H9 (cell line): ENCODE measurements at regions not wholly inside any gene's neighbourhood (a gene's known extent, or its start where the extent isn't known, plus 50 kb on each side); places are given as distances from the start of the nearest gene placed in this dataset.

Source experiments
- DNase-seq: peaks from one replicate; pipeline ENCODE4 v3.0.0-alpha.2; 2017
- H2AFZ ChIP-seq: one replicate; pipeline ENCODE4 v1.6.1; 2013; ENCODE audit warnings: mild to moderate bottlenecking, low read length, control low read depth, moderate library complexity
- H2AK5ac ChIP-seq: 2 replicates; pipeline ENCODE4 v1.6.1; 2013; ENCODE audit warnings: low read length, control low read depth, mixed read lengths; ENCODE audit not compliant: insufficient read length
- H2BK120ac ChIP-seq: one replicate; pipeline ENCODE4 v1.6.1; 2013; ENCODE audit warnings: low read depth, mild to moderate bottlenecking, low read length, control low read depth, inconsistent platforms; ENCODE audit not compliant: poor library complexity, severe bottlenecking
- H2BK12ac ChIP-seq: 2 replicates; pipeline ENCODE4 v1.6.1; 2013; ENCODE audit warnings: low read length, control low read depth, mixed read lengths, low read depth; ENCODE audit not compliant: insufficient read length
- H2BK15ac ChIP-seq: 2 replicates; pipeline ENCODE4 v1.6.1; 2013; ENCODE audit warnings: low read depth, low read length, control low read depth
- H2BK20ac ChIP-seq: one replicate; pipeline ENCODE4 v1.6.1; 2013; ENCODE audit warnings: low read depth, mild to moderate bottlenecking, low read length, control low read depth, inconsistent platforms; ENCODE audit not compliant: poor library complexity, severe bottlenecking
- H2BK5ac ChIP-seq: 2 replicates; pipeline ENCODE4 v1.6.1; 2013; ENCODE audit warnings: low read length, control low read depth, mixed read lengths; ENCODE audit not compliant: insufficient read length
- H3K14ac ChIP-seq: 2 replicates; pipeline ENCODE4 v1.6.1; 2013; ENCODE audit warnings: low read length, control low read depth; ENCODE audit not compliant: insufficient read depth
- H3K18ac ChIP-seq: 2 replicates; pipeline ENCODE4 v1.6.1; 2013; ENCODE audit warnings: low read depth, mild to moderate bottlenecking, mixed read lengths, low read length, control low read depth; ENCODE audit not compliant: insufficient read length
- H3K23ac ChIP-seq: 2 replicates; pipeline ENCODE4 v1.6.1; 2013; ENCODE audit warnings: low read length, control low read depth, mixed read lengths, low read depth; ENCODE audit not compliant: insufficient read length
- H3K23me2 ChIP-seq: 2 replicates; pipeline ENCODE4 v1.6.1; 2013; ENCODE audit warnings: low read depth, mild to moderate bottlenecking, mixed read lengths, low read length, control low read depth; ENCODE audit not compliant: insufficient read length, poor library complexity, severe bottlenecking
- H3K27ac ChIP-seq: 2 replicates; pipeline ENCODE4 v1.5.1; 2013; ENCODE audit warnings: low read length, control low read depth, mixed read lengths, low read depth; ENCODE audit not compliant: insufficient read length
- H3K27me3 ChIP-seq: 2 replicates; pipeline ENCODE4 v1.6.1; 2013; ENCODE audit warnings: low read length, control low read depth, inconsistent platforms; ENCODE audit not compliant: insufficient read depth
- H3K4ac ChIP-seq: 2 replicates; pipeline ENCODE4 v1.6.1; 2013; ENCODE audit warnings: low read depth, mild to moderate bottlenecking, control low read depth, inconsistent platforms, low read length, moderate library complexity
- H3K4me1 ChIP-seq: 2 replicates; pipeline ENCODE4 v1.6.1; 2013; ENCODE audit warnings: low read length, control low read depth, inconsistent platforms; ENCODE audit not compliant: insufficient read depth
- H3K4me2 ChIP-seq: 2 replicates; pipeline ENCODE4 v1.6.1; 2013; ENCODE audit warnings: low read length, control low read depth, mixed read lengths; ENCODE audit not compliant: insufficient read length, insufficient read depth
- H3K56ac ChIP-seq: 2 replicates; pipeline ENCODE4 v1.6.1; 2013; ENCODE audit warnings: low read depth, mild to moderate bottlenecking, mixed read lengths, low read length, control low read depth; ENCODE audit not compliant: insufficient read length
- H3K79me1 ChIP-seq: 2 replicates; pipeline ENCODE4 v1.6.1; 2013; ENCODE audit warnings: low read depth, mild to moderate bottlenecking, moderate library complexity, low read length, control low read depth, inconsistent platforms; ENCODE audit not compliant: insufficient read depth, poor library complexity, severe bottlenecking
- H3K79me2 ChIP-seq: 2 replicates; pipeline ENCODE4 v1.6.1; 2013; ENCODE audit warnings: low read length, control low read depth, inconsistent platforms; ENCODE audit not compliant: insufficient read depth
- H3K9ac ChIP-seq: 2 replicates; pipeline ENCODE4 v1.6.1; 2013; ENCODE audit warnings: low read length, control low read depth, mixed read lengths; ENCODE audit not compliant: insufficient read length; ENCODE audit errors: extremely low read depth
- H3K9me3 ChIP-seq: one replicate; pipeline ENCODE4 v1.6.1; 2013; ENCODE audit warnings: low read depth, low read length, inconsistent platforms; ENCODE audit not compliant: control insufficient read depth
- H3T11ph ChIP-seq: one replicate; pipeline ENCODE4 v1.6.1; 2013; ENCODE audit warnings: mild to moderate bottlenecking, low read length, control low read depth, inconsistent platforms
- H4K20me1 ChIP-seq: one replicate; pipeline ENCODE4 v1.6.1; 2013; ENCODE audit not compliant: control insufficient read depth, insufficient read length, insufficient read depth
- H4K5ac ChIP-seq: 2 replicates; pipeline ENCODE4 v1.6.1; 2013; ENCODE audit warnings: low read depth, mild to moderate bottlenecking, mixed read lengths, low read length, control low read depth; ENCODE audit not compliant: insufficient read length
- H4K8ac ChIP-seq: replicated peaks from 2 replicates; pipeline ENCODE4 v1.6.1; 2013; ENCODE audit warnings: low read length, control low read depth, mixed read lengths, low read depth; ENCODE audit not compliant: insufficient read length
- H4K91ac ChIP-seq: 2 replicates; pipeline ENCODE4 v1.6.1; 2013; ENCODE audit warnings: low read depth, mild to moderate bottlenecking, moderate library complexity, mixed read lengths, low read length, control low read depth; ENCODE audit not compliant: insufficient read length
- H3K27ac Mint-ChIP-seq, 3 experiments: 2 replicates in 2 of 3; 3 replicates in 1 of 3; pipeline ENCODE4 v1.8.0; 2020 to 2021; ENCODE audit warnings: mixed read lengths in 3 of 3, mild to moderate bottlenecking in 1 of 3, moderate library complexity in 1 of 3
- H3K27me3 Mint-ChIP-seq: 2 replicates; pipeline ENCODE4 v1.8.0; 2021; ENCODE audit warnings: low read depth, mild to moderate bottlenecking, moderate library complexity, mixed read lengths
- H3K36me3 Mint-ChIP-seq, 3 experiments: 2 replicates in 2 of 3; 3 replicates in 1 of 3; pipeline ENCODE4 v1.8.0; 2020 to 2021; ENCODE audit warnings: low read depth in 3 of 3, mixed read lengths in 3 of 3; ENCODE audit not compliant: insufficient read depth in 1 of 3
- H3K4me1 Mint-ChIP-seq, 2 experiments: 2 replicates each; pipeline ENCODE4 v1.8.0; 2020; ENCODE audit warnings: mixed read lengths in 2 of 2
- H3K4me3 Mint-ChIP-seq, 2 experiments: 2 replicates in 1 of 2; 3 replicates in 1 of 2; pipeline ENCODE4 v1.8.0; 2020 to 2021; ENCODE audit warnings: mild to moderate bottlenecking in 2 of 2, mixed read lengths in 2 of 2, moderate library complexity in 1 of 2
- H3K9me3 Mint-ChIP-seq, 2 experiments: 2 replicates in 1 of 2; 3 replicates in 1 of 2; pipeline ENCODE4 v1.8.0; 2020; ENCODE audit warnings: mild to moderate bottlenecking in 2 of 2, mixed read lengths in 2 of 2, moderate library complexity in 1 of 2
- CTCF ChIP-seq: fragments of 200-600 bp; sonication (generic); conservative IDR thresholded peaks from 3 replicates; pipeline ENCODE4 v1.8.0; 2021; ENCODE audit warnings: antibody characterized with exemption, mild to moderate bottlenecking
- WGBS: extraction: QIAGEN DNeasy Blood & Tissue Kit; methylation state at CpG from one replicate; pipeline ENCODE4 v1.1.7; 2013; ENCODE audit warnings: missing lambda C conversion rate, low lambda C conversion rate, mixed read lengths; ENCODE audit not compliant: insufficient read length; ENCODE audit errors: extremely low coverage; 5-methylcytosine and 5-hydroxymethylcytosine counted together

DNA sequence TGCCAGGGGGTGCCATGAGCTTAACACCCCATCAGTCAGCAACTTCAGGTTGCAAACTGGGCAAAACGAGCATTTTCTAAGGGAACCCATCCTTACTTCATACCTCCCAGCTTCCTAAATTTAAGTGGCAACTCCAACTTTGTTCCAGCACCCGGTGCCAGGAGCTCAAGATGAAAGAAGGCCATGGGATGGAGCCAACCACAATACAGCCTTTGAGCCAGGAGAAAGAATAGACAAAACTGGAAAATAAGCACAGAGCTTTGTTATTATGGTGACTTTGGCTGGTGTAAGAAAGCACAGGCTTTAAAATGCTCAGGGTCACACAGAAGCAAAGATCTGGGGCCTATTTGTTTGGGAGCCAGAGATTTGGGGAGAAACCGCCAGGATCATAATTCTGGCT, 388.7 kb upstream of the MGMT start:
- Histone ChIP-seq H3K79me2 (no peaks in the 10 kb centered on the region), H4K20me1 (no peaks in the 10 kb centered on the region), H3T11ph (no peak overlapping the region), H2BK12ac (no peak overlapping the region), H3K4ac (no peak overlapping the region), H4K8ac (no peak overlapping the region), H2BK20ac (no peak overlapping the region), H3K4me2 (no peak overlapping the region), H3K9me3 (no peaks in the 10 kb centered on the region), H2AK5ac (no peak overlapping the region), H3K23me2 (no peaks in the 10 kb centered on the region), H2AFZ (no peak overlapping the region), H3K79me1 (no peaks in the 10 kb centered on the region), H3K14ac (no peak overlapping the region), H2BK15ac (no peak overlapping the region), H4K5ac (no peak overlapping the region), H3K27me3 (no peaks in the 10 kb centered on the region), H4K91ac (no peak overlapping the region), H2BK120ac (no peak overlapping the region), H3K9ac (no peak overlapping the region), H3K27ac (no peak overlapping the region), H3K56ac (no peak overlapping the region), H3K18ac (no peak overlapping the region), H2BK5ac (no peak overlapping the region), H3K23ac (no peak overlapping the region), H3K4me1 (no peaks in the 10 kb centered on the region)
- no peak for DNase-seq
- H3K27ac Mint-ChIP-seq, result no peak overlapping the region
- peaks cover 0 to 11% (median 0%) of the 10 kb centered on the region in 3 experiments; a peak in 1 of 7 replicates for H3K36me3 Mint-ChIP-seq
- no CpG with 5 or more reads among the region's 3 CpGs for WGBS
- no peaks in the 10 kb centered on the region for H3K4me1 Mint-ChIP-seq
- no peaks in the 10 kb centered on the region for H3K27me3 Mint-ChIP-seq
- TF ChIP-seq CTCF, result no peak
- H3K9me3 Mint-ChIP-seq, result peaks cover 6% of the 10 kb centered on the region in 2 experiments; a peak in 4 of 5 replicates
- no peak overlapping the region for H3K4me3 Mint-ChIP-seq
